HuH-7 (cell line): ENCODE measurements at regions not wholly inside any gene's neighbourhood (a gene's known extent, or its start where the extent isn't known, plus 50 kb on each side); places are given as distances from the start of the nearest gene placed in this dataset.

Experiments used
- DNase-seq: peaks from one replicate; pipeline ENCODE4 v3.0.0; 2011; ENCODE audit warnings: low spot score

DNA sequence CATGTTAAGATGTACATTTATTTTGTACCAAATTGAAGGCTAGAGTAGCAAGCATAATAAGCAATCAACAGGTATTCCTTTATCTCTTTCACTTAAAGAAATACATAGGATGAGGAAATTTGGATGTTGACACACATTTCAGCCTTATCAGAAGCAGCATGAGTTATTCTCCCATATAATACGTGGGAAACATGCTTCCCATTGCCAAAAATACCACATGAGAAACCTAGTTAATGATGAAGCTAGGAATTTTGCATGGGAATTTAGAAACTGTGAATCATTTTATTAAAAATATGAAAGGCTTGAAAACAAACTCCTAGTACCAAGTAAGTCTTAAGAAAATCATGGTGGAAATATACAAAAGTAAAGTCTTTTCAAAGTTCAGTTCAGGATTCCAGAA, 751.8 kb downstream of the TSN start:
- DNase-seq: no peak

- DNase-seq: no peak
Measured at GRCh38 chr2:122512091-122512490, 756.6 kb downstream of the TSN start.

DNA sequence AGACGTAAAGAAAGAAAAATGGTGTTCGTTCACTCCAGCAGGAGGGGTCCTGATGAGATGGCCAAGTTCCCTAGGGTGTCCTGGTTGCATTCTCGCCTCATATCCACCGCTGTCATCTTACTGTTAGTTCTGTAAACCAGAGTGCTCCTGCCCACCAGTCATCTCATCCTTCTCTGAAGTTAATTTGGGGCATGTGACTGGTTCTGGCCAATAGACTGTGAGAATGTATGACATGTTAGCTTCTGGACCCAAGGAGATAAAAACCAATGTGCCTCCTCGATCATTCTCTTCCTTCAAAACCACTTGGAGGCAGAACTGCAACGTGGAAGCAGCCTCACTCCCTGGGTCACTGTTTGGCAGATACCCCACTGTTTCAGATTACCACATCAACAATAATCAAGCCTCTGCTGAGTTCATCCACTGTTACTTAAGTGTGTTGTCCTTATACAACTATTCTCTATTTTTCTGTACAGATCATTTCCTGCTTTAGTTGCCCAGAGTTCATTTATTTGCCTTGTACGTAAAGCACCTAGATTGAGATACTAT, 759.1 kb downstream of the TSN start:
- DNase-seq: no peak

DNA sequence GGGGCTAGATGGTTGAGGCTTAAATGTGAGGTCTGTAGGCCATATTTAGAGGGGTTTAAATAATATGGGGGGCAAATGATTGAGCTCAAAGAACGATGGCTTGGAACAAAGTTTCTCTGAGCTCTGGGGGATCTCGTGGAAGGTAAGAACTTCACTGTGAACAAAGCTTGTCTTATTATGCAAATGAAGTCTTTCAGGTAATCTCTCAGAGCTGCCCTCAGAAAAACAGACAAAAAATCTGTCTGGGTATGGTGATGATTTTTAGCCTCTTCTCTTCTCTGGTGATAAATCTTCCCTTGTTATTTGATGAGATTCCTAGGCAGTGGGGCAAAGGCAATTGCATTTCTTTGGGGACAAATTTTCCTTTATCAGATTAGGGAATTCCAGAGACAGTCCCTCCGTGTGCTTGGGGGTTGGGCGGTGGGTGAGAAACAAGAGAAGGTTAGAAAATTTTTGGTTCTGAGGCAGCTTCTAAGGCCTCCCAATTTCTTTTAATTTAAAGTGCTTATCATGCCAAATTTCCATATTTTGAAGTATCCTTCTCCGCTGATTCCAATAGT, 760.4 kb downstream of the TSN start:
- DNase-seq: no peak

DNA sequence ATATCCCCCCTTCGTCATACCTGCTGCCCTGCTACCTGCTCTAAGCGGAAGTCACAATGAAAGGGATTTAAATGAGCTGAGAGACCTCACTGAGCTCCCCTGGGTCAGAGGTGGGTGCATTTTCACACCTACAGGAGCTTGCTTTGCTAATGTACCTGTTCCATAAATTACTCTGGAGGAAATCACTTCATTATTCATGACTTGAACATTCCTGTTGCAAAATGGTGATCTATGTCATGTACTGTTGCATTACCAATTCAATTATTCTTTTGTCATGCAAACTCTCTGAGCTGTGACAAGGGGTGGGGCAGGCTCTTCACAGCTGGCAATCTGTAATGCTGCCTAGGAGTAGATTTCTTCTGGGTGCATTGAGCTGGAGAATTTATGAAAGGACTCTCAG, 761.3 kb downstream of the TSN start:
- no peak for DNase-seq

- DNase-seq: peak; percentile 10
Measured at GRCh38 chr2:122519366-122519765, 763.9 kb downstream of the TSN start.

GRCh38 chr2:122519821-122520611, 764.6 kb downstream of the TSN start:
- no peak for DNase-seq

- DNase-seq: no peak
Measured at GRCh38 chr2:122523143-122523542, 767.7 kb downstream of the TSN start.

DNA sequence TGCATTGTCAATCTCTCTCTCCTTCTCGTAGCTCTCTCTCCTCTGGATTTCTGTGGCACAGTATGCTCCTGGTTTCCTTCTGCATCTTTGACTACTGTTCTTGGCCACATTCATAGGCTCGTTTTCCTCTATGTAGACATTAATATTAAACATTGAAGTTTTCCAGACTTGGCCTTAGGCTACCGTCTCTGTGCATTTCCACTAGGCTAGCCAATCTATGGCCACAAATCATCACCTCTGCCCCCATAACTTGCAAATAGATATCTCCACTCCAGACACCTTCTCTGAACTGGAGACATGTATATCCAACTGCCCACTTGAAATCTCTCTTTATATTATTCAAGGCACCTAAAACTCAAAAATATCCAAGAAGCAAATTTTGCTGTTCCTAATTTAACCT, 768.5 kb downstream of the TSN start:
- DNase-seq: no peak

- no peak for DNase-seq
Measured at GRCh38 chr2:122525336-122525735, 769.9 kb downstream of the TSN start.

GRCh38 chr2:122528061-122528460, 772.6 kb downstream of the TSN start:
- DNase-seq: no peak

GRCh38 chr2:122528958-122529705, 773.7 kb downstream of the TSN start:
- DNase-seq: no peak

DNA sequence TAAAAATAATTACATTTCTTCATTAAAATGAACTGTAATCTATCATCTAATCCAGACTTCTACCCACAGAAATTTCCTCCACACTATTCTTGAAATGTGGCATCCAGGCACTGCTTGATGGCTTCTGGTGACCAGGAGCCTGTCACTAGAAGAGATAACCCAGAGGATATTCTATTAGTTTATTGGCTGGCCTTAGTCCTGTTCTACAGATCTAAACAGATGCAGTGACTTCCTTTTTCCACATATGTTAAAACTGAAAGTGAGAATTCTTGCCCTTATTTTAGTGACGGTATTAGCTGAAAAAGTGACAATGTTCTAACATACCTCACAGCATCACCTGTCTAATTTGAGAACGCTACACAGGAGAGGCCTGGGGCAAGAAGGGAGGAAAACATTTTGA, 775.4 kb downstream of the TSN start:
- no peak for DNase-seq

DNA sequence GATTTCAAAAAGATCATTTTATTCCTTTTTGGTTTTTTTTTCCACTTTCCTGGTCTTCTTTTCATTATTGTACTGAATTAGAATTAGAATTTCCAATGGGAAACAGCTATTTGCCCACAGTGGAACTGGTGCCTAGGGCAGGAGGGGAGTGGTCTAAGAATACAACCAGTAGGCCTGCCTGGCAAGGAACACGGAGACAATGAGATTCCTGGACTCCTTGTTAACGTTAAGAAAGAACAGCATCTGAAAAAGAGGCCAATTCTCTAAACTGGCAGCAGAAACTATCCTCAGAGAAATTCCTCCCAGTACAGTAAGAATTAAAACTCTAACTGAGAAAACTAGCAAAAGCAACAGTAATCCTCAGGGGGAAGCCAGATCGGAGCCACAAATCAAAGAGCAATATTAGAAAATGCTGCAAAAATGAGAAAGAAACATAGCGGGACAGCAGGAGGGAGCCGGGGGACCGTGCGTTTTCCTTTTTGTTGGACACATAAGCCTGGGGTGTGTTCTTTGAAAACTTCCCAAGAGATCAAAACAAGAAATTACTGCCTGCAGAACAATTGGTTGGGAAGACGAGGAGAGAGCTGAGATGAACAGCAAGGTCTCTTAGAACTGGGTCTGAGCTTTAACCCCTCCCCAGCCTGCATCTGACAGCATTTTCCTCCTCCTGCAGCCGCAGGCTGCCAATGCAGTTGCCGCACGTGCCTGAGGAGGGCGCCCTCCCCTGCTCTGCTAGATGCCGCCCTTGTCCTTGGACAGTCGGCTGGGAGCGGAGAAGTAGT, 776.0 kb downstream of the TSN start:
- peak; percentile 32 for DNase-seq

DNA sequence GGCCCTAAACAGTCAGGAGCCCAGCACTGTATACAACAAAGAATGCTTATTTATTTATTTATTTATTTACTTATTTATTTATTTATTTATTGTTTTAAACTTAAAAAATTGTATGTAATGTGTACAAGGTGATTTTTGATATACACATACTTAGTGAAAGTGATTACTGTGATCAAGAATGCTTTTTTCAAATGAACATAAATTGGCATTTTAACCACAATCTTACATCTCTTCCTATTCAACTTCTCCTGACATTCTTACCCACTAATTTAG, 776.6 kb downstream of the TSN start:
- DNase-seq: no peak

DNA sequence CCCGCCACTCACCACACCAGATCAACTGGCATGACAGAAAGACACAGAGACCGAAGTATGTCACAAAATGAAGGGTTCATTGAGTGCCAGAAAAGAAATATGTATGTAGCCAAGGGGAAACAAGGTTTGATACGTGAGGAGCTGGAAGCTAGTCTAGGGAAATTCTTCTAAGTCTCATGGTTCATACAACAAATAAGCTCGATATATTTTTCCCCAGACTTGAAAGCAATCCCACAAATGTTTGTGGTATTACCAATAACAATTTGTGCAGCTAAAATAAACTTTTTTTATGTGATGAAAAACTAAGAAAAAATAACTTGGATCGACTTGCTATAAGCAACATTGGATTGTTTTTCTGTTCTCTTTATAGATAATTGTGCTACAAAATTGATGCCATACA, 777.0 kb downstream of the TSN start:
- DNase-seq: no peak

DNA sequence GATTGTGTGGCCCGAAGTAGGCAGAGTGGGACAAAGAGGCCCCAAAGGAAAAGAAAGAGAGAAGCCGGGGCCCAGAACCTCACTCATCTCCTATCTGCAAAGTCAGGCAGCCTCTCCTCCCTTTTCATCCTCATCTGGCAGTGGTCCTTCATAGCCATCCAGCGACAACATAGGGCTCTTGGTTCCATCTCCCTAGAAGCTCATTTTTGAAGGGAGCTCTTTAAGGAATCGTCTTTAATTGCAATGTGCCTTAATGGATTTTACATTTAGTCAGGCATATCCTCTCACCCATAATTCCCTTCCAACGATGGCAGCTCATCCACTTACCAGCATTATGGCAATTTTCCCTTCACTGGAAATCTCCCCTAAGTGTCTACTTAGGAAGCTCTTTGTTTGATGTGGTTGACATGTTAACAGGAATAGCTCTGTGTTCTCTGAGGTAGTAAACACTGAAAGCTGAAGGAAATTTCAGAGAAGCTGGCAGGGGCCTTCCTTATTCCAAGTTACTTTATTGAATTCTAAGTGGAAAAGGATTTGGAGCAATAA, 780.6 kb downstream of the TSN start:
- no peak for DNase-seq

DNA sequence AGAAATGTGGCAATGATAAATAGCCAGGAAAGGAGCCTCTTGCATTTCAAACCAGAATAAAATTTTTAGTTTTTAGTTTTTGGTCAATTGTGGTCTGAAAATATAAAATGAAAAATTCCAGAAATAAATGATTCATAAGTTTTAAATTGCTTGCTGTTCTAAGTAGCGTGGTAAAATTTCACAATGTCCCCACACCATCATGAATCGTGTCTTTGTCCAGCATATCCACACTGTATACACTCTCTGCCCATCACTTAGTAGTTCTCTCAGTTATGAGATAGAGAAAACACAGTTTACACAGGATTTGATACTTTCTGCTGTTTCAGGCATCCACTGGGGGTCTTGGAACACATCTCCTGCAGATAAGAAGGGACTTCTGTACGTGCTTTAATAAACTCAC, 783.9 kb downstream of the TSN start:
- DNase-seq: no peak

- DNase-seq: no peak
Measured at GRCh38 chr2:122539920-122540319, 784.5 kb downstream of the TSN start.

DNA sequence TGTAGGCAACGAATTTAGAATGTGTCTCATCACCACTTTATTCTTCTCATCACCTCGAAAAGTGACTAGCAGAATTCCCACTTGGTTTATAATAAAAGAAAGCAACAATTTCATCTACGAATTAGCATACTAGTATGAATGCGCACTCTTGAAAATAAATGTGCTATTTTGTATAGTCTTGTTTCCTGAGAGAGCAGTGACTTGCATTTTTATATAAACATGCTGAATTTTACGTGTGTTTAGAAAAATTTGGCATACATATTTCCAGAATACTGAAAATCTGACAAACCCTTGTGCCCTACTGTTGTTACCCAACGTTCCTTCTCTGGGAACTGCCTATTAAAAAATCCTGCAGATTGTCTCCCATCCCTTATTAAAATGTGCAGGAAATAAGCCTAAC, 786.8 kb downstream of the TSN start:
- no peak for DNase-seq

GRCh38 chr2:122542646-122543045, 787.2 kb downstream of the TSN start:
- DNase-seq: no peak

DNA sequence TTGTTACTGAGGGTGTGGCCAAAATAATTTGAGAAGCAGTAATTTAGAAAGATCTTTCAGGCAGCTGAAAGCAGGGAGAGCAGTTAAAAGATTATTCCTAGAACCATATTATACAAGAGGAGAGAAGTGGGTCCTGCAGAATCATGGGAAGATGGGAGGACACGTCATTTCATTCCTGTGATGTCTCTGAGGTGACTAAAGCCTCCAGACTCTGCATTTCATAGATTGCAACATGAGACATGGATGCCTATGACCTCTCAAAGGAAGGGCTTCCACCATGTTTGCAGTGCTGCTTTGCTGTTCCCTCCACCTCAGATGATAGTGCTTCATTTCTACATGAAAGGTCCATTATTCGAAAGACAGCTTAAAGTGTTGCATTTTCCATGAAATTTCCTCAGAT, 788.4 kb downstream of the TSN start:
- DNase-seq: no peak
